IPS DF 6.9 (cell line): ENCODE measurements at regions not wholly inside any gene's neighbourhood (a gene's known extent, or its start where the extent isn't known, plus 50 kb on each side); places are given as distances from the start of the nearest gene placed in this dataset.
"Not testable (repeated sequence)": the region's sequence is repeated elsewhere in the genome, so short reads cannot be mapped to it uniquely, and the experiment has no call there.

Source experiments
- DNase-seq: peaks from one replicate; pipeline ENCODE4 v3.0.0-alpha.2; 2013; ENCODE audit warnings: low read depth, low spot score
- H3K27ac ChIP-seq: one replicate; pipeline ENCODE4 v1.5.1; 2013; ENCODE audit warnings: low read length, control low read depth
- H3K27me3 ChIP-seq: 2 replicates; pipeline ENCODE4 v1.6.1; 2013; ENCODE audit warnings: mild to moderate bottlenecking, low read length; ENCODE audit not compliant: control insufficient read depth, insufficient read depth
- H3K36me3 ChIP-seq: 2 replicates; pipeline ENCODE4 v1.6.1; 2013; ENCODE audit warnings: low read length; ENCODE audit not compliant: control insufficient read depth, insufficient read depth
- H3K4me1 ChIP-seq: 2 replicates; pipeline ENCODE4 v1.6.1; 2013; ENCODE audit warnings: low read length; ENCODE audit not compliant: control insufficient read depth, insufficient read depth
- H3K4me3 ChIP-seq: 2 replicates; pipeline ENCODE4 v1.5.1; 2013; ENCODE audit warnings: mild to moderate bottlenecking, low read length
- H3K9me3 ChIP-seq: 2 replicates; pipeline ENCODE4 v1.6.1; 2013; ENCODE audit warnings: low read length, inconsistent platforms; ENCODE audit not compliant: control insufficient read depth, insufficient read depth
- WGBS: extraction: QIAGEN DNeasy Blood & Tissue Kit; methylation state at CpG from one replicate; pipeline ENCODE4 v1.1.7; 2013; ENCODE audit warnings: mixed read lengths, missing lambda C conversion rate; ENCODE audit not compliant: insufficient read length, insufficient coverage; 5-methylcytosine and 5-hydroxymethylcytosine counted together

GRCh38 chr6:71808865-71809264 is 77.5 kb upstream of the RIMS1 start:
- no peaks in the 10 kb centered on the region for H3K9me3 ChIP-seq
- H3K27ac ChIP-seq, result no peak overlapping the region
- H3K4me1 ChIP-seq, result no peaks in the 10 kb centered on the region
- H3K27me3 ChIP-seq, result no peaks in the 10 kb centered on the region
- H3K36me3 ChIP-seq, result no peaks in the 10 kb centered on the region
- WGBS, result no CpG with 5 or more reads among the region's 1 CpG
- H3K4me3 ChIP-seq, result no peak overlapping the region
- DNase-seq, result no peak

DNA sequence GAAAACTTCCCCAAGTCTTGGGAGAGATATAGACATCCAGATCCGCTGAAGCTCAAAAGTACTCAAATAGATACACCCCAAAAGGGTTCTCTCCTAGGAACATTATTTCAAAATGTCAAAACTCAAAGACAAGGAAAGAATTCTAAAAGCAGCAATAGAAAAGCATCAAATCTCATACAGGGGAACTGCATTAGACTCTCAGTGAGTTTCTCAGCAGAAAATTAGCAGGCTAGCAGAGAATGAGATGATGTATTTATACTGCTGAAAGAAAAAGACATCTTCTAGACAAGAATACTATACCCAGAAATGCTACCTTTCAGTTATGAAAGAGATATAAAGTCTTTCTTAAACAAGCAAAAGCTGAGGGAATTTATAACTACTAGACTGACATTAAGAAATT is 75.5 kb upstream of the RIMS1 start:
- Histone ChIP-seq H3K4me1 (no peaks in the 10 kb centered on the region), H3K27ac (no peak overlapping the region), H3K36me3 (no peaks in the 10 kb centered on the region), H3K4me3 (no peak overlapping the region), H3K27me3 (no peaks in the 10 kb centered on the region), H3K9me3 (no peaks in the 10 kb centered on the region)
- WGBS, result no CpG with 5 or more reads among the region's 1 CpG
- DNase-seq, result no peak

GRCh38 chr6:71822625-71823024 is 63.7 kb upstream of the RIMS1 start:
- H3K9me3 ChIP-seq, result no peaks in the 10 kb centered on the region
- H3K4me1 ChIP-seq, result no peaks in the 10 kb centered on the region
- no peaks in the 10 kb centered on the region for H3K27me3 ChIP-seq
- H3K4me3 ChIP-seq, result no peak overlapping the region
- H3K27ac ChIP-seq, result no peak overlapping the region
- no CpG with 5 or more reads among the region's 2 CpGs for WGBS
- no peaks in the 10 kb centered on the region for H3K36me3 ChIP-seq
- no peak for DNase-seq

- not testable (repeated sequence) for H3K27ac ChIP-seq, H3K36me3 ChIP-seq, H3K27me3 ChIP-seq, H3K9me3 ChIP-seq, H3K4me3 ChIP-seq, H3K4me1 ChIP-seq, DNase-seq
- no CpG with 5 or more reads among the region's 25 CpGs for WGBS
These were observed 54.1 kb upstream of the RIMS1 start for GRCh38 chr6:71832110-71832764.
